ENCODE measurements at regions not wholly inside any gene's neighbourhood (a gene's known extent, or its start where the extent isn't known, plus 50 kb on each side); places are given as distances from the start of the nearest gene placed in this dataset.

- H3K4me3 ChIP-seq: no peak overlapping the region
- Mint-ChIP-seq H3K4me3 (no peak overlapping the region), H3K9me3 (no peaks in the 10 kb centered on the region), H3K36me3 (ENCODE audit: low read depth) (no peaks in the 10 kb centered on the region), H3K4me1 (no peaks in the 10 kb centered on the region), H3K27me3 (ENCODE audit: insufficient read depth, low read depth, poor library complexity) (peaks cover 4% of the 10 kb centered on the region), H3K27ac (no peak overlapping the region)
- H3K27me3 ChIP-seq (ENCODE audit: insufficient read depth): no peaks in the 10 kb centered on the region
- H3K9me2 ChIP-seq (ENCODE audit: insufficient read depth): no peaks in the 10 kb centered on the region
- H3K27ac ChIP-seq (ENCODE audit: low read depth): no peak overlapping the region
- H3K36me3 ChIP-seq (ENCODE audit: insufficient read depth): no peaks in the 10 kb centered on the region
- no peak overlapping the region for H3K4me2 ChIP-seq
- ATAC-seq: no peak
- no peak for DNase-seq (ENCODE audit: low spot score)
- H2AFZ ChIP-seq: no peak overlapping the region
- no peaks in the 10 kb centered on the region for H3F3A ChIP-seq (replicated peaks; ENCODE audit: low read depth)
- H4K20me1 ChIP-seq (replicated peaks; ENCODE audit: insufficient read depth): no peaks in the 10 kb centered on the region
- H3K79me2 ChIP-seq (replicated peaks; ENCODE audit: insufficient read depth): no peaks in the 10 kb centered on the region
- no peaks in the 10 kb centered on the region for H3K4me1 ChIP-seq (ENCODE audit: insufficient read depth)
- TF ChIP-seq NANOG (IDR thresholded peaks at IDR 0.05; ENCODE audit: borderline replicate concordance) (no peak), ETS1 (IDR thresholded peaks at IDR 0.05) (no peak), ZNF331 (CRISPR knock-in tag; IDR thresholded peaks at IDR 0.05; ENCODE audit: low read depth) (no peak), EZH2 (IDR thresholded peaks at IDR 0.05; ENCODE audit: low read depth, unreplicated experiment) (no peak), EZH2phosphoT487 (IDR thresholded peaks at IDR 0.05; ENCODE audit: unreplicated experiment) (no peak), JUNB (IDR thresholded peaks at IDR 0.05; ENCODE audit: unreplicated experiment) (no peak), POLR2AphosphoS5 (IDR thresholded peaks at IDR 0.05; ENCODE audit: low read depth) (no peak), ZNF462 (CRISPR knock-in tag; IDR thresholded peaks at IDR 0.05) (no peak), CTCF (conservative IDR thresholded peaks at IDR 0.05; ENCODE audit: low read depth in 2 of 2) (no peak)
Observed at GRCh38 chr6:78523622-78524021, 343.7 kb upstream of the IRAK1BP1 start.

Measured in GM23338 (cell line).